H1 (cell line): ENCODE measurements at regions not wholly inside any gene's neighbourhood (a gene's known extent, or its start where the extent isn't known, plus 50 kb on each side); places are given as distances from the start of the nearest gene placed in this dataset.

Experiments used
- CTCF ChIA-PET: fragments of 300-600 bp; sonication (Branson Sonifier 250); formaldehyde crosslinking; loops from one replicate; lab custom pipeline; 2021; ENCODE audit not compliant: partially characterized antibody; lab: Charles Lee
- POLR2A ChIA-PET: fragments of 300-600 bp; sonication (Branson Sonifier 250); formaldehyde crosslinking; loops from one replicate; lab custom pipeline; 2021; ENCODE audit warnings: inconsistent platforms; ENCODE audit not compliant: partially characterized antibody; lab: Charles Lee
- DNase-seq, 2 experiments: peaks; one replicate each; pipeline versions ENCODE4 v3.0.0 to v3.0.0-alpha.2; 2010 to 2022; ENCODE audit warnings: low spot score in 2 of 2, low read depth in 1 of 2, mixed read lengths in 1 of 2
- FAIRE-seq: peaks from 2 replicates; lab custom pipeline; 2011; peaks lifted over from hg19 to GRCh38; lab: Jason Lieb, UNC
- H2AFZ ChIP-seq: 2 replicates; pipeline ENCODE4 v1.8.1; 2012; ENCODE audit warnings: low read length, inconsistent platforms
- H2AK5ac ChIP-seq: 2 replicates; pipeline ENCODE4 v1.6.1; 2013; ENCODE audit warnings: low read depth, low read length
- H2BK120ac ChIP-seq: replicated peaks from 2 replicates; pipeline ENCODE3; 2013; ENCODE audit warnings: low read depth, low read length, inconsistent platforms
- H2BK12ac ChIP-seq: 2 replicates; pipeline ENCODE4 v1.6.1; 2013; ENCODE audit warnings: low read depth, low read length
- H2BK15ac ChIP-seq: 2 replicates; pipeline ENCODE4 v1.6.1; 2013; ENCODE audit warnings: low read length
- H2BK20ac ChIP-seq: 2 replicates; pipeline ENCODE4 v1.6.1; 2013; ENCODE audit warnings: low read length
- H2BK5ac ChIP-seq: 2 replicates; pipeline ENCODE4 v1.6.1; 2013; ENCODE audit warnings: low read depth, low read length
- H3K14ac ChIP-seq: 2 replicates; pipeline ENCODE4 v1.6.1; 2013; ENCODE audit warnings: inconsistent platforms; ENCODE audit not compliant: insufficient read length
- H3K18ac ChIP-seq: 2 replicates; pipeline ENCODE4 v1.6.1; 2013; ENCODE audit warnings: low read length; ENCODE audit errors: extremely low read depth
- H3K23ac ChIP-seq: 2 replicates; pipeline ENCODE4 v1.6.1; 2013; ENCODE audit warnings: inconsistent platforms; ENCODE audit not compliant: insufficient read length
- H3K23me2 ChIP-seq: 2 replicates; pipeline ENCODE4 v1.6.1; 2013; ENCODE audit warnings: low read depth, low read length
- H3K27ac ChIP-seq: 2 replicates; pipeline ENCODE4 v1.6.1; 2011; ENCODE audit warnings: low read depth, low read length, inconsistent platforms
- H3K27me3 ChIP-seq, 4 experiments: replicated peaks in 1 of 4; 1 replicate in 1 of 4; 2 replicates in 3 of 4; pipeline versions ENCODE4 v1.6.1 to v1.8.1; 2011 to 2013; ENCODE audit warnings: low read length in 3 of 4, mild to moderate bottlenecking in 3 of 4, inconsistent platforms in 2 of 4, mixed read lengths in 2 of 4, moderate library complexity in 1 of 4; ENCODE audit not compliant: control insufficient read depth in 3 of 4, insufficient read depth in 3 of 4; ENCODE audit errors: extremely low read depth in 1 of 4
- H3K36me3 ChIP-seq, 4 experiments: 2 replicates each; pipeline versions ENCODE4 v1.6.1 to v1.8.1; 2011 to 2013; ENCODE audit warnings: mild to moderate bottlenecking in 4 of 4, low read length in 3 of 4, moderate library complexity in 2 of 4, control low read depth in 1 of 4, inconsistent platforms in 1 of 4; ENCODE audit not compliant: insufficient read depth in 4 of 4, control insufficient read depth in 2 of 4
- H3K4ac ChIP-seq: replicated peaks from 2 replicates; pipeline ENCODE3; 2013; ENCODE audit warnings: low read length, low read depth, mixed read lengths, inconsistent platforms; ENCODE audit not compliant: insufficient read length
- H3K4me1 ChIP-seq, 4 experiments: replicated peaks in 1 of 4; 1 replicate in 1 of 4; 2 replicates in 3 of 4; pipeline versions ENCODE4 v1.6.1 to v1.8.1; 2011 to 2013; ENCODE audit warnings: low read length in 3 of 4, inconsistent platforms in 2 of 4, mixed read lengths in 1 of 4; ENCODE audit not compliant: insufficient read depth in 4 of 4, control insufficient read depth in 3 of 4
- H3K4me2 ChIP-seq, 2 experiments: 2 replicates each; pipeline versions ENCODE4 v1.6.1 to v1.8.1; 2011 to 2013; ENCODE audit warnings: low read depth in 2 of 2, low read length in 2 of 2, control low read depth in 1 of 2, inconsistent platforms in 1 of 2, mild to moderate bottlenecking in 1 of 2; ENCODE audit not compliant: insufficient read depth in 1 of 2
- H3K4me3 ChIP-seq, 4 experiments: fragments of 200-600, 300-600 bp in 1 of 4; sonication (generic), shearing (Covaris generic), sonication (Bioruptor Twin) in 1 of 4; 2 replicates each; pipeline versions ENCODE4 v1.5.1 to v1.8.1; 2011 to 2016; ENCODE audit warnings: low read length in 4 of 4, low read depth in 3 of 4, control low read depth in 2 of 4, inconsistent platforms in 2 of 4, mild to moderate bottlenecking in 2 of 4, mixed read lengths in 1 of 4, moderate library complexity in 1 of 4; ENCODE audit not compliant: insufficient read depth in 2 of 4; ENCODE audit errors: extremely low read depth in 1 of 4
- H3K56ac ChIP-seq: replicated peaks from 2 replicates; pipeline ENCODE3; 2013; ENCODE audit warnings: low read depth, mild to moderate bottlenecking, mixed read lengths, low read length, inconsistent platforms; ENCODE audit not compliant: insufficient read length
- H3K79me1 ChIP-seq: 2 replicates; pipeline ENCODE4 v1.6.1; 2013; ENCODE audit warnings: low read depth, low read length, control low read depth
- H3K79me2 ChIP-seq, 2 experiments: 2 replicates each; pipeline versions ENCODE4 v1.6.1 to v1.8.1; 2012 to 2013; ENCODE audit warnings: low read length in 2 of 2, mild to moderate bottlenecking in 2 of 2, inconsistent platforms in 1 of 2; ENCODE audit not compliant: insufficient read depth in 2 of 2, control insufficient read depth in 1 of 2
- H3K9ac ChIP-seq, 4 experiments: replicated peaks in 1 of 4; 1 replicate in 1 of 4; 2 replicates in 3 of 4; pipeline versions ENCODE4 v1.6.1 to v1.8.1; 2011 to 2013; ENCODE audit warnings: low read depth in 3 of 4, low read length in 3 of 4, control low read depth in 2 of 4, mild to moderate bottlenecking in 2 of 4, moderate library complexity in 2 of 4, inconsistent platforms in 1 of 4; ENCODE audit errors: extremely low read depth in 1 of 4
- H3K9me3 ChIP-seq, 2 experiments: 2 replicates each; pipeline versions ENCODE4 v1.6.1 to v1.8.1; 2012 to 2013; ENCODE audit warnings: mild to moderate bottlenecking in 2 of 2, moderate library complexity in 2 of 2, control low read depth in 1 of 2, inconsistent platforms in 1 of 2, low read depth in 1 of 2, low read length in 1 of 2, mixed read lengths in 1 of 2; ENCODE audit not compliant: insufficient read depth in 2 of 2
- H4K20me1 ChIP-seq, 2 experiments: replicated peaks in 1 of 2; 2 replicates each; pipeline versions ENCODE3 to v1.8.1; 2011 to 2013; ENCODE audit warnings: inconsistent platforms in 2 of 2, low read length in 2 of 2, mild to moderate bottlenecking in 1 of 2; ENCODE audit not compliant: insufficient read depth in 2 of 2, control insufficient read depth in 1 of 2
- H4K5ac ChIP-seq: 2 replicates; pipeline ENCODE4 v1.6.1; 2013; ENCODE audit warnings: low read length, low read depth, mixed read lengths, inconsistent platforms; ENCODE audit not compliant: insufficient read length
- H4K8ac ChIP-seq: 2 replicates; pipeline ENCODE4 v1.8.0; 2013; ENCODE audit warnings: mild to moderate bottlenecking, moderate library complexity, low read length, inconsistent platforms; ENCODE audit not compliant: insufficient read depth; ENCODE audit errors: extremely low read depth
- H4K91ac ChIP-seq: replicated peaks from 2 replicates; pipeline ENCODE3; 2013; ENCODE audit warnings: low read length, mixed read lengths, inconsistent platforms; ENCODE audit not compliant: insufficient read length
- CHD1 ChIP-seq: IDR thresholded peaks from 2 replicates; pipeline ENCODE4 v1.6.1; 2012; ENCODE audit warnings: low read depth, low read length, improper control_type of control experiment
- TAF1 ChIP-seq: IDR thresholded peaks from 2 replicates; pipeline ENCODE4 v1.6.1; 2011; ENCODE audit warnings: mild to moderate bottlenecking, low read depth, low read length
- WGBS, 2 experiments: shearing (Covaris generic) in 1 of 2; methylation state at CpG; one replicate each; pipeline versions ENCODE4 v1.1.6 to v1.1.7; 2013 to 2015; ENCODE audit warnings: low lambda C conversion rate in 2 of 2, mixed read lengths in 2 of 2, inconsistent platforms in 1 of 2, low coverage in 1 of 2, missing lambda C conversion rate in 1 of 2; ENCODE audit not compliant: insufficient replicate concordance in 2 of 2, insufficient coverage in 1 of 2, insufficient read length in 1 of 2; ENCODE audit errors: extremely low coverage in 1 of 2, missing lambda C conversion rate in 1 of 2; 5-methylcytosine and 5-hydroxymethylcytosine counted together

- Histone ChIP-seq H3K4me1 (no peaks in the 10 kb centered on the region), H3K18ac (no peak overlapping the region), H2BK120ac (no peak overlapping the region), H3K27me3 (no peaks in the 10 kb centered on the region), H2BK12ac (no peak overlapping the region), H4K8ac (no peak overlapping the region), H2BK15ac (no peak overlapping the region), H4K20me1 (no peaks in the 10 kb centered on the region), H3K4ac (no peak overlapping the region), H3K14ac (no peak overlapping the region), H3K36me3 (no peaks in the 10 kb centered on the region), H3K23ac (no peak overlapping the region), H3K79me1 (no peaks in the 10 kb centered on the region), H3K4me2 (no peak overlapping the region), H2AK5ac (no peak overlapping the region), H3K56ac (no peak overlapping the region), H3K9ac (no peak overlapping the region), H4K91ac (no peak overlapping the region), H3K23me2 (no peaks in the 10 kb centered on the region), H3K27ac (no peak overlapping the region), H3K9me3 (no peaks in the 10 kb centered on the region), H2BK20ac (no peak overlapping the region), H4K5ac (no peak overlapping the region), H2AFZ (no peak overlapping the region), H2BK5ac (no peak overlapping the region), H3K79me2 (no peaks in the 10 kb centered on the region), H3K4me3 (no peak overlapping the region)
- CTCF ChIA-PET: interaction anchor here (0.6 to 1.6 kb wide), 5 partner anchors 11 to 962 kb away, joined by 3 to 9 read pairs (median 4); no protein-coding TSS in a partner anchor
- POLR2A ChIA-PET: no interaction called here
- FAIRE-seq (no peak), DNase-seq (no peak)
- 100% methylated on average over 3 of the region's 3 CpGs; no CpG with 5 or more reads in 1 of the 2 experiments for WGBS, 2 experiments
- TF ChIP-seq TAF1 (no peak), CHD1 (no peak)
Measured at GRCh38 chr2:129179199-129179598, 800.3 kb upstream of the RAB6C start.
